K562 (cell line): ENCODE measurements at regions not wholly inside any gene's neighbourhood (a gene's known extent, or its start where the extent isn't known, plus 50 kb on each side); places are given as distances from the start of the nearest gene placed in this dataset.

ENCODE experiments used
- E2F5 ChIP-seq: sonication (generic); formaldehyde crosslinking; IDR thresholded peaks from 2 replicates; pipeline ENCODE4 v1.8.0; 2022; ENCODE audit warnings: mild to moderate bottlenecking, missing genetic modification reagents
- MGA ChIP-seq: fragments of 450-650 bp; IDR thresholded peaks from 2 replicates; pipeline ENCODE4 v1.6.1; 2016; ENCODE audit warnings: mild to moderate bottlenecking, moderate library complexity
- PRDM10 ChIP-seq: fragments of 450-650 bp; IDR thresholded peaks from 2 replicates; pipeline ENCODE4 v1.6.1; 2018; ENCODE audit not compliant: partially characterized antibody
- ZNF583 ChIP-seq: fragments of 250-450 bp; sonication (Bioruptor Pico); IDR thresholded peaks from 2 replicates; pipeline ENCODE4 v1.4.0; 2020

- TF ChIP-seq MGA: no peak
- TF ChIP-seq E2F5 (CRISPR knock-in tag): no peak
- TF ChIP-seq ZNF583 (CRISPR knock-in tag): no peak
- no peak for TF ChIP-seq PRDM10
These were observed 1113.1 kb upstream of the NRXN1 start (continued) for GRCh38 chr2:52145005-52145404.
